Posterior vena cava (tissue), 2 donors: ENCODE measurements at regions not wholly inside any gene's neighbourhood (a gene's known extent, or its start where the extent isn't known, plus 50 kb on each side); places are given as distances from the start of the nearest gene placed in this dataset.

Source experiments
- DNase-seq: peaks from one replicate; pipeline ENCODE4 v3.0.0-alpha.2; 2020; ENCODE audit warnings: low spot score
- intact Hi-C, 2 donors: fragments of 100-400 bp; cut with DNase I; formaldehyde crosslinking; loops; one replicate each; pipeline versions ENCODE4 v1.14.1 to v1.14.2; 2022 to 2023
- donor health status: DM: yes; HTN: yes; CAD: no.
- donor health status: DM: yes; HTN: yes; CAD: no.

DNA sequence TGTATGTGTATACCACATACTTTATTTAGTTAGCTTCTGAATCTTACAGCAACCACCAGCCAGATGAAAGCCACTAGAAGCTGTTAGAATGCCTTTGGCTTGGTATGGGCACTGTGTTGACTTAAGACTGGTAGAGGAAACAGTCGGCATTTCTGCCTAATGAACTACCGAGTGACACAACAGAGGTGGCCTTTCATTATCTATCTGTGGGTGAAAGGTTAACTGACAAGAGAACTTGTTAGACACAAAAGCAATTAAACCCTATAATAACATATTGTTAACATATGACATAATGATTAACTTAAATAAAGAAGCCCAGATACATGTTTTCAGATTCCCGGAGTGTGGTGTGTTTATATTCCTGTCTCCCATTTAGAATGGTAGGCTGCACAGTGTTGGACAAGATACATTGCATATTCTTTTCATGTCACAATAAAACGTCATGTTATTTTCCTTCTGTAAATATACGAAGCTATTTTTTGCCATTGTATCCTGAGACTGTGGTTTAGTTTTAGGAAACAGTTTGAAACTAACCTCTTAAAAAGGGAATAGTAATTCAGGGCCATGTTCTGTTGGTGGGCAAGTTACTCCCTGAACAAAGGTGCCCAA, 181.5 kb downstream of the SLIT2 start:
- DNase-seq, result no peak
- intact Hi-C loops, result no loop called here

DNA sequence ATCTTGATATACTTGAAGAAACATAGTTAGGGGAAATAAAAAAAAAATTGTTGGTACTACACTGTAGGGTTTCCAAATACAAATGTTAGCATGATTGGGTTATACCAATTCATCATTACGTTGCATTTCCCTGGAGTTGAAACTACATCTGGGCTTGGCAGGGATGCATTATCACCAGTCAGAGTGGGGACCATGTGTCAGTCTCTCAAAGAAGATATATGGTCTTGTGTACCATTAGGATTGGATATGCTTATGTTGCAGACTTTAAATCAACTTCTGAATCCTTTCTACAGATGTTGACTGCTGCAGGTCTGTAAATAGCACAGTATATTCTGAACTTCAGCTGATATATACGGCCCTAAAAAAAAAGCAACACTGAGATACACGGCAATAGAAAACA, 188.5 kb downstream of the SLIT2 start:
- intact Hi-C loops, result no loop called here
- no peak for DNase-seq

DNA sequence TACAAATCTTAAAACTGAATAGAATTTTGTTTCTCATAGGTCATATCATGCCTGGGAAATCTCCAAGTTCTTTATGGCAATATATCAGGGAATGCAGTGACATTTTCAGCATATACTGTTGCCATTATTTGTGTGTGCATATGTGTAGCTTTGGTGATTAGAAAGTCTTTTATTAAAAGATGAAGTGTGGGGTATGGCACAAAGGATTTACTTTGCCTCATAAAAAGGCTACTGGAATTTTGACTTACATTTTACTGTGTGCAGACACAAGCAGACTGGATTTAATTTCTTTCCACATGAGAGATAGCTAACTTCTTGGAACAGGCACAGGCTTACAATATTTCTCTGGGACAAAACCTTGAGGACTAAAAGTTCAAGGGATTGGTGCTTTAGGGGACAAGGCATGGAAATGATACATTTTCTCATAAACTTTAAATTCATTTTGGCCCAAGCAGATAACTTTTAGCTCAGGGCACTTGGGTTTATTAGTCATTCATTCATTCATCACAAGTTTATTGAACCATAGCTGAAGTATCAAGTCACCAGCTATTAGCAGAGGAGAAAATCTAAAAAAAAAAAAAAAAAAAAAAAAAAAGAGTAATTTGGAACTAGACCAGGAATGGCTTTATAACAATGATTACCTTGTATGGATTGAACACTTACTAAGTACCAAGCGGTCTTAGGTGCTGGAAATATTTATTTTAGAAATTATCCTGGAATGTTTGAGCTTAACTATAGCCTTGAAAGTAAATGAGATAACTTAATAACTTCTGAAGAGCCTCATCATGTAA, 191.5 kb downstream of the SLIT2 start:
- no peak for DNase-seq
- intact Hi-C loops, result no loop called here

DNA sequence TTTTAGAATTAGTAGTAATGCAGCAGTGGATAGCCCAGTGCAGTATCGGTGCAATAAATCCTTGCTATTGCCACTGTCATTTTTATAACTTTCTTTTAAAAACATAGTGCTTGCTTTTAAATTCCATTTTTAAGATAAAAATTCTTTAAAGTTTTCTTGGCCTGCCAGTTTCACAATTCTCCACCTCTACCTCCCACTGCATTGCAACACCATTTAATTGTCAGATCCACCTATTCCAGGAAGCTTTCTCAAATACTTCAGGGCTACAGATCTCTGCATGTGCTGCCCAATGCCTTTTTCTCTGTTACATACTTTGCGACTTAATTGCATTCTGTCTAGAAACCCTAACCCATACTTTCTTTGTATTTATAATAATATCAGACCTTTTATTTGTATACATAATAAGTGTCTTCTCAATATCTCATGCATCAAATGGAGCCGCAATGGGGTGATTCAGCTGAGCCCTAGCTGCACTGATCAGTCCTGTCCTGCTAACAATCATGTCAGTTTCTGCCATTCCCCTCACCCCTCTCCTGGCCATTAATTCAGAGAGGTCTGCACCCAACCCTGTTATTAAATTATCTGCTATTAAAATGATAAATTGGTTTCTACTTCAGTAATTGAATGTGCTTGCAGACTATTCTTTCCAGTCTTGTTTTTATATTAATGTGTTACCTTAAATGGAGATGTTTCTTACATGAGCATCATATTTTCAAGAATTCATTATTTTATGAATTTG, 193.1 kb downstream of the SLIT2 start:
- DNase-seq, result no peak
- intact Hi-C loops, result no loop called here

DNA sequence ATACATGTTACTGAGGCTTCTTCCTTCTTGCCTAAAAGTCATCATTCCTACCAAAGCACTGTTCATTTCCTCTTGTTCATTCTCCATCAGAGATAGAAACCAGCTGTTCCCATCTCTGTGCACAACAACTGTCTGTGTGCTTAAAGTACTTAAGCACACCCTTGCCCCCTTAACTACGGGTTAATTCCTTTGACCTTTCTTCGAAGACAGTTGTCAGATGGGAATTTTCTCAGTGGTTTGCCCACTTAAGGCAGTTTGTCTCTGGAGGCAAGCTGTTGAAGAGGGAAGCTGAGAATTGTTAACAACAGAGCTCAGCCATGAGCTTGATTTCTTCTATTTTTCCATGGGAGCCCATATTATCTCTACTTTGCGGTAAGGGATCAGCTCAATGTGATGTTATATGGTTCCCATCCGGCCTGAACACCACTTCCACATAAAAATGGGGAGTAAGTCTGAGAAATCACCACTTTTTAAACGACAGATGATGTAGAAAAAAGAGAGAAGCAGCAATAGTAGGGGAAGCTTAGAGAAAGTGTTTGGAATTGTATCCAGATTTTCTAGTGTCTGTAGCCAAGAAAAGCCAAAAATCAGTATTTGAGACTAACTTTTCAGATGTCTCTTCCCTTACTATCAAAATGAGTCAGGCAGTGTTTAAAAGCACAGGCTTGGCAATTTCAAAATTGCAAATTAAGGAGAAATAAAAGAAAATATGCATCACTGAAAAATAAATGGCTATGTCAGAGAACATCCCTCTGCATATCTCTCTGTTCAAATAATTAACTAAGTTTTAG, 194.4 kb downstream of the SLIT2 start:
- DNase-seq, result no peak
- intact Hi-C loops, result no loop called here

DNA sequence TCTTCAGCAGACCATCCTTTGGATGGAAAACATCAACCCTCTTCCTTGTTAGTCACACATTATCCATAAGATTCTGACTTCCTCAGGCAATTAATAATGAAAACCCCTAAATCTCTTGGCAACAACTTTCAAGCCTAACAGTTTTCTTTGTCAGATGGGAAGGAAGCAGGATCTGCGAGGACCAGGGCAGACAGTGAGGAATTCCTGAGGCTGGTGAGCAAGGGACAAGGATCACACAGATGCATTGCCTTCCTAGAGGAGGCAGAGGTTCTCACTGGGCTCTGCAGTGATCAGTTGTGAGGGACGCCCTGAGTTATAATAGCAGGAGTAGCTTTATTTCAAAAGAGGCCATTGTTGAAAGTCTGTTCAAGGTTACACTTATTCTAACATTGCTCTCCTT, 195.4 kb downstream of the SLIT2 start:
- intact Hi-C loops, result no loop called here
- no peak for DNase-seq

DNA sequence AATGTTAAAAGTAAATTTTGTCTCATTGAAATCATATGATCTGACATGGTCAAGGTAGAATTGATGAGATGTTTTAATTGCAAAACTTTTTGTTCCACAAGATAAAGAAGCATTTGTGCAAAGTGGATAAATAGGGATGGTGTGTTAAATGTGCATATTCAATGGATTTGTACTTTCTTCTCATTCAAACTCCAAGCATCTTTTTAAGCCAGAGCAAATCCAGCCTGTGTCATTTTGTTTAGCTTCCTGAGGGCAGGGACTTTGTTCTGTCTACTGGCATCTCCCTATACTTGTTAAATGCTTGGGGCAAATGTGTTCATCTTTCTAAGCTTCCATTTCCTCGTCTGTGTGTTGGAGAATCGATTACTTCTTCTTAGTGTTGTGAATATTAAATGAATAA, 200.3 kb downstream of the SLIT2 start:
- DNase-seq, result no peak
- intact Hi-C loops, result loop anchor here in 1 of 2 donors (5.0 kb wide), 1 partner anchor 550 kb away; no protein-coding TSS in a partner anchor

DNA sequence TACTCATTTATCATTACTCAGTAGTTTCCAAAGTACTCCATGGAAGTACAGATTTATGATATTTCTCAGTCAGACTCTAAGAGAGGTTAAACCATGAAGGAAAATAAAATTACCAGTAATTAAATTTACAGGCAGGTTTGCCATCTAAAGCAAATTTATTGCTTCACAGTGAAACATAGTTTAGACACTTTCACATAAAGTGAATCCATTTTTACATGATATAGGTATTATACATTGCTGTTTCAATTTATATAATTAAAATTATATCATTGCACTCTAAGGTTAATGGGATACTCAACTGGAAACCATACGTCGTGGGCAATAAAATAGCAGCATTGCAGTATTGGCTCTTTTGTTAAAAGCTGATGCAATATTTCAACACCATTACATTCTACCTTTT, 202.8 kb downstream of the SLIT2 start:
- intact Hi-C loops, result loop anchor here in 1 of 2 donors (5.0 kb wide), 1 partner anchor 552 kb away; no protein-coding TSS in a partner anchor
- no peak for DNase-seq

DNA sequence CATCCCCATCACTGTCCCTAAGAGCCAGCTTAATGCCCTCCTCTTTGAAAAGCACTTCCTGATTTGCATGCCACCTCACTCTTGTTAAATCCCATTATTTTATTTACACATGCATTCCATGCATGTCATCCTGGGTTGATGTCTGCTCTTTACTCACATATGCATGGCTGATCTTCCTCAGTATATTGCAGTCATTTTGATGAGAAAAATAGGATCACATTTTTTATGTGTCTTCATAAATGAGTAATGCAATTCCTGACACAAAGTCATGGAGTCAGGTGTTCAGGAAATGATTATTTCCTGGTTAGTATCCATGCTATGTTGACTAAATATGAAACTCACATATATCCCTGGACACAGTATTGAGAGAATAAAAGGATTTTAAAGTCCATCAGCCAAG, 204.7 kb downstream of the SLIT2 start:
- DNase-seq, result no peak
- intact Hi-C loops, result no loop called here

DNA sequence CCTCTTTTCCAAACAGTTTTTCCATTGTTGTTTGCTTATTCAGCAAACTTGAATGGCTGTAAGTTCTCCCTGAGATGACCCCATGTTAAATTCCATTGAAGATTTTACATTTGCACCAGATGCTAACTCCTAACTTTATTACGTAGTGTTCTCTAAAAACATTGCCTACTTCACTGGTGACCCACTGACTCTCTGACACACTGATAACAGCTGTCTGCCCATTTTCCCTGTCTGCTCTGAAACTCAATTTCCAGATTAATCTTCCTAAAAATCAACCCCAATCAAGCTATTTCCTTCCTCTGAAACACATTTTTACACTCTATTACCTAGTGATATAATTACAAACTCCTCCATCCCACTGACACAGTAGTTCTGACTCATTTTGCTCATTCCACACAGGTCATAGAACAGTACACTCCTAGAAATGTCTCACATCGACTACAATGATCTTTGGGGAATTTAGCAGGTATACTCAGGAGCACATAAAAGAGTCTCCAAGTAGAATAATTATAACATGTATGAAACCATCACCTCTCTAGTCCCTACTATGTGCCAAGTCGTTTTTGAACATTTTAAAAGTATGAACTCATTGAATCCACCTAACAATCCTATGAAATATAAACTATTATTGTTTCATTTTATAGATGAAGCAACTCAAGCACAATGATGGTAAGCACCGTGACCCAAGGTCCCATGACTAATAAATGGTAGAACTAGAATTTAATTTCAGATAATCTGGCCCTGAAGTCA, 210.9 kb downstream of the SLIT2 start:
- intact Hi-C loops, result no loop called here
- no peak for DNase-seq

DNA sequence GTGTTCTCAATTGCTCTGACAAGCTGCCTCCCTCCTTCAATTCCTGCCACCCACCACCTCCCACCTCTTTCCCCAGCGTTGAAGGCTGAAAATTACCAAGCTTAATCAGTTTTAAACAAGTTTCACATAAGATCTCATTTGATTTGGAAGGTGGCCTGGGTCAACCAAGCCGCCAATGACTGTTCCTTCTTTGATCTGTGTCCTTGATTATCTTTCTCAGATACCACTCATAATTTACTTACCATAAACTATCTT, 211.4 kb downstream of the SLIT2 start:
- intact Hi-C loops, result no loop called here
- no peak for DNase-seq

DNA sequence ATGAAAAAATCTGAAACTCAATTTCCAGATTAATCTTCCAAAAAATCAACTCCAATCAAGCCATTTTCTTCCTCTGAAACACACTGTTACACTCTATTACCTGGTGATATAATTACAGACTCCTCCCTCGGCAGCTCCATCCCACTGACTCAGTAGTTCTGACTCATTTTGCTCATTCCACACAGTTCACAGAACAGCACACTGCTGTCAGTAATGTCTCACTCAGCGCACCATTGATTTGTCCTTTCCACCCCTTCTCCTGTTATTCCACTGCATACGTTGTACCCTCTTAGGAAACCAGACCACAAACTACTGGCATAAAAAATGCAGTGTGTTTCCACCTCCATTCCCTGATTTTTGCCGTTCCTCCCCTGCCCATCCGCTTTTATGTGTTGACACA, 212.7 kb downstream of the SLIT2 start:
- intact Hi-C loops, result no loop called here
- no peak for DNase-seq

DNA sequence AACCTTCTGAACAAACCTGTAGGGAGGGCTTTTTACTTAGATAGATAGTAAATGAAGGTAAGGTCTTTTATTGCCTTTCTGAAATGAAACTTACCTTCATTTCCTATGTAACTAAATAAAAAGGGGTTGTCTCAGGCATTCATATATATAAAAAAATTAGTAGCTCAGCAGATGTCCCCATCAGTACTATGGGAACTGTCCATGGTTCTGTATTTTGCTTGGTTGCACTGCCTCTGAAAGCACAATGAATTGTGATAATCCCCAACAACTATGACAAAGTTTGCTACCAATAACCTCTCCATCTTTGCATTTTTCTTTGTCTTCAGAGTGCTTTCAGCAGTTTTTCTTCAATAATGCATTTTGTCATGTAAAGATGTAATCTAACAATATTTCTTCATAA, 222.4 kb downstream of the SLIT2 start:
- no peak for DNase-seq
- intact Hi-C loops, result no loop called here

DNA sequence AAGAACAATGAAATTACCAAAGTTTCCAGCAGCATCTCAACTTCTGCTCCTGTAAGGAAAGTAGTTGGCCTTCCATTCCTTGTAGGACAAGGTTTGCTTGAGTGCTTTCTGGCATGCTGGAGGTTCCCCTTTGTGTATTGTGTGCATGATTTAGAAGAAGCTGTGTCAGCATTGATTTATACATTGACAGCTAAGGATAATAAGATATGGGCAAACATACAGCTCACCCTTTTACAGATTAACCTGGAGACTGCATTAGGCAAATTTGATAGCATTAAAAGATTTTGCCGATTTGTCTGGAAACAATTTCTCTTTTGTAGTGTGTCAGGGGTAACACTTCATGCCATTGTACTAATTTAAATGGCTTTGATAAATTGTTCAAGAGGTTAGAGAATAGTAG, 221.8 kb upstream of the PACRGL start:
- intact Hi-C loops, result no loop called here
- DNase-seq, result no peak

DNA sequence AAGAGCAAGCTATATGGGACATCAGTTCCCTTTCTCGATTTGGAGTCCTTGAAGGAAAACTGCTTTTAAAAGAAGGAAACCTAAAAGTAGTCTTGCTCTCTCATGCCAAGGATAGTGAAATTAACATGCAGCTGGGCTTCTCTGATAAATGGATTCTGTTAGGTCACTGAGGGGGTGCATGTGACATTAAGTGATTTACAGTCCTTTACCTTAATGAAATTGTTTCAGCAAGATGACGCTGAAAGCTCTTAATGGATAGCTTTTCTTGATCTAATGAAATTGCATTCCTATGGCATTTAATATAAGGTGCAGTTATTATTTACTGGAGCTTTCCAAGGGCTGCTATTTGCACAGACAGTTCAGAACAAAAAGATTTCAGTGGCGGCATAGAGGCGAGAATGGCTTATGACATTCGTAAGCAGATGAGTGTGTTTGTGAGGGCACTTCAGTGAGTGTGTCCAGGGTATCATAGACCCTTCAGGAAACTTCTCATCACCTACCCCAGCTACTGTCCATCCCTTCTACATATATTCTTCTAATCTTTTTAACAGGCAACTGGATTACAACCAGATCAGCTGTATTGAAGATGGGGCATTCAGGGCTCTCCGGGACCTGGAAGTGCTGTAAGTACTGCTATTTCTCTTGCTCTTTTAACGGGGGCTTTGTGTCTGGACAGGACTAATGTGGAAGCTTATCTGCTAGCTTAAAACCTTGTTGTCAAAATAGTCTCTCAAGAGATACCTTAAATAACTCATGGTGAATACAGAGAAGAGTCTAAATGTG, 219.9 kb upstream of the PACRGL start:
- intact Hi-C loops, result no loop called here
- DNase-seq, result no peak

DNA sequence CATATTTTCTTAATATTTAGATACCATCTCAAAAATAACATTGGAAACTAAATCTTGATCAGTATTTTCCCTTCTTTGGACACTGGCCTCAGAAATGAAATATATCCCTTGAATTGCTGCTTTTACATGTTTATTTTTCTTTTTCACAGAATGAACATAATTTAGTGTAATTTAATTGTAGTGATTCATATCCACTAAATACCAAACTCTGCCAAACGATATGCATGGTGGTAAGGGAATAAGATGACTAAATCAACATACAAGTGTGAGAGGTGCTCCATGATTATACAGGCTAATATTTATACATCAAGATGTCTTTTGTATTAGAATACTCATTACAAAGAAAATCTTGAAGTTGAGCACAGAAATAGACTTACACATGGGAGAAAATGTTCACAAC, 216.8 kb upstream of the PACRGL start:
- intact Hi-C loops, result no loop called here
- no peak for DNase-seq

DNA sequence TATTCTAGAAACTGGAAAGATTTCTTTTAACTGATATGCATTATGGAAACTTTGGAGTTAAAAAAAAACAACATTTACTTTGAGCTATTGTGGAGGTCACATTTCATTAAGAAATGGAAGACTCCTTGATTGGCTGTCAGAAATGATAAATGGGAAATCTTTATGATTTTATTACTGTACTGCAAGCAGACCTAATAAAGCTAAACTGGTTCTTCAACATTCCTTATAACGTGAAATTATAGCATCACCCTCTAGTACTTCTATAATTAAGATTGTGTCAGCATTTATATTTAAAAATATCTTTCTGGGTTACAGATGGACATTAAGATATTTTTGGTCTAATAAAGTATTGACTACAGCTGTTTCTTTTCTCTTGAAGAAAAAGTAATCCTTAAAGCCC, 213.8 kb upstream of the PACRGL start:
- intact Hi-C loops, result no loop called here
- DNase-seq, result no peak

DNA sequence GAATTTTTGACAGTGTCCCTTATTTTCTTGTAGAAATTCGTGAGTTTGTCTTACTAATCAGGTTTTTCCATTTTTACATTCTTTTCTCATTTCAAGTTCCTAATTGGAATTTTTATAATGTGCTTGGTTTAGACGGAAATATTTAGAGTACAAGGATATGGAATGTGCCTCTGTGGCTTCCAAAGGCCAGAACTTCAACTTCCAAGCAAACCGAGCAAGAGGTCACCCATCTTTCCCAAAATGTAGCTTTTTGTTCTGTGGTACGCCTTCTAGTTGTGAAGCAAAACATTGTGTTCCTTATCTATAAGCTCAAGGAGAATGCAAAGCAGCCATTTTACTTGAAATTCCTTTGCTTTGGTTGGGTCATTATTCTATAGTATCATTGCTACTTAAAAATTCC, 212.8 kb upstream of the PACRGL start:
- no peak for DNase-seq
- intact Hi-C loops, result no loop called here

DNA sequence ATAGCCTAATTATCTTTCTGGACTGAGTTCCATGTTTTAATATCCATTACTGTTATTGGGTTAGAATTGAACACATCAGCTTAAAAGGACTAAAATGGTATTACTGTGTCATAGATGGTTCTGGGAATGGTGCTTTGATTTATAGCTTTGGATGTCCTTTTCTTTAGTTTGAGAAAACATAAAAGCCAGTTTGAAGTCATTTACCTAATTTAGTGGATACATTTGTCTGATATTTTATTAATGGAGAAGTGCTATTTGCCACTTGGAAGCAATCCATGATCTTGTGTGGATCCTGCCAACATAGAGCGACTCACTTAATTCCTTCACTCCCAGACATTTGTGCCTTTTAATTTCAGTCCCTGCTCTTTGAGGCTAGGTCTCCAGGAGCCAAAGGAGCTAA, 212.4 kb upstream of the PACRGL start:
- intact Hi-C loops, result no loop called here

More for the DNA sequence above, 212.4 kb upstream of the PACRGL start:
- DNase-seq, result no peak
